Spleen (tissue), 7 donors: ENCODE measurements at regions not wholly inside any gene's neighbourhood (a gene's known extent, or its start where the extent isn't known, plus 50 kb on each side); places are given as distances from the start of the nearest gene placed in this dataset.

Experiments used
- CTCF ChIP-seq, 11 experiments: fragments of 200-600 bp in 7 of 11; fragments of 450-650 bp in 4 of 11; sonication (generic) in 4 of 11; IDR thresholded peaks in 8 of 11; conservative IDR thresholded peaks in 3 of 11; 1 replicate in 7 of 11; 2 replicates in 4 of 11; pipeline versions ENCODE4 v1.4.0 to v1.8.0; 2016 to 2021; ENCODE audit warnings: antibody characterized with exemption in 11 of 11, inconsistent platforms in 4 of 11, mild to moderate bottlenecking in 1 of 11
- POLR2A ChIP-seq, 3 donors: fragments of 450-650 bp; IDR thresholded peaks; one replicate each; pipeline ENCODE4 v1.5.1; 2017; ENCODE audit warnings: antibody characterized with exemption in 3 of 3, mild to moderate bottlenecking in 1 of 3
- donor health status: DM: no; HTN: no; CAD: no; lungs with moderate emphysema.
- donor health status: DM: no; HTN: no; CAD: no.
- donor health status: DM: no; HTN: no; CAD: no.

- no peak for TF ChIP-seq POLR2A (IDR thresholded peaks at IDR 0.05)
- no peak for TF ChIP-seq CTCF (IDR thresholded peaks at IDR 0.05 in 8 of 11, conservative IDR thresholded peaks at IDR 0.05 in 3 of 11)
Measured at GRCh38 chr10:71033396-71033980, 145.1 kb upstream of the PCBD1 start.
